PC-9 (cell line): ENCODE measurements at regions not wholly inside any gene's neighbourhood (a gene's known extent, or its start where the extent isn't known, plus 50 kb on each side); places are given as distances from the start of the nearest gene placed in this dataset.

Experiments used
- CTCF ChIP-seq: fragments of 200-600 bp; sonication (generic); conservative IDR thresholded peaks from 2 replicates; pipeline ENCODE4 v1.6.1; 2017; ENCODE audit warnings: mixed run types, antibody characterized with exemption, mild to moderate bottlenecking, moderate library complexity
- EZH2 ChIP-seq: fragments of 200-600 bp; sonication (generic); IDR thresholded peaks from 2 replicates; pipeline ENCODE4 v1.8.0; 2017; ENCODE audit warnings: antibody characterized with exemption, low read depth

DNA sequence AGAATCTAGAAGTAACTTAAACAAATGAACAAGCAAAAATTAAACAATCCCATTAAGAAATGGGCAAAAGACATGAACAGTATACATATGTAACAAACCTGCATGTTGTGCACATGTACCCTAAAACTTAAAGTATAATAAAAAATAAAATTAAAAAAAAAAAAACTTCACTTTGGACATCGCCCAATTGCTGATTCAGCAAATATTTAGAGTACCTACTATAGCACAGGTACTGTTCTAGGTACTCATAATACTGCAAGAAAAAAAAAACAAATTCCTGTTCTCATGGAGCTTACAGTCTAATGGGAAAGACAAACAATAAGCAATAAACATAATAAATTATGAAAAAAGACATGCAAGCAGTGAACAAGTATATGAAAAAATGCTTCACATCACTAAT, 501.5 kb upstream of the HS3ST5 start:
- TF ChIP-seq CTCF, result no peak
- TF ChIP-seq EZH2, result no peak
